IPS-20b (cell line): ENCODE measurements at regions not wholly inside any gene's neighbourhood (a gene's known extent, or its start where the extent isn't known, plus 50 kb on each side); places are given as distances from the start of the nearest gene placed in this dataset.
"Not testable (repeated sequence)": the region's sequence is repeated elsewhere in the genome, so short reads cannot be mapped to it uniquely, and the experiment has no call there.

Experiments used
- H3K27ac ChIP-seq: one replicate; pipeline ENCODE4 v1.5.1; 2013; ENCODE audit warnings: low read length
- H3K27me3 ChIP-seq: 2 replicates; pipeline ENCODE4 v1.6.1; 2013; ENCODE audit warnings: mild to moderate bottlenecking, low read length, inconsistent platforms; ENCODE audit not compliant: insufficient read depth
- H3K36me3 ChIP-seq: 2 replicates; pipeline ENCODE4 v1.6.1; 2013; ENCODE audit warnings: low read depth, mild to moderate bottlenecking, inconsistent platforms, low read length, moderate library complexity; ENCODE audit not compliant: insufficient read depth
- H3K4me1 ChIP-seq: 2 replicates; pipeline ENCODE4 v1.6.1; 2013; ENCODE audit warnings: mild to moderate bottlenecking, control low read depth, inconsistent platforms, low read length, moderate library complexity; ENCODE audit not compliant: insufficient read depth
- H3K4me3 ChIP-seq: 2 replicates; pipeline ENCODE4 v1.5.1; 2013; ENCODE audit warnings: mild to moderate bottlenecking, low read length, inconsistent platforms
- H3K9ac ChIP-seq: 2 replicates; pipeline ENCODE4 v1.6.1; 2013; ENCODE audit warnings: low read depth, mild to moderate bottlenecking, inconsistent platforms, low read length, moderate library complexity
- H3K9me3 ChIP-seq: 2 replicates; pipeline ENCODE4 v1.6.1; 2013; ENCODE audit warnings: mild to moderate bottlenecking, low read depth, low read length, inconsistent platforms; ENCODE audit not compliant: insufficient read depth

- H3K27me3 ChIP-seq, result no peaks in the 10 kb centered on the region
- H3K9ac ChIP-seq, result no peak overlapping the region
- H3K9me3 ChIP-seq, result peaks cover 59% of the 10 kb centered on the region
- no peaks in the 10 kb centered on the region for H3K4me1 ChIP-seq
- H3K4me3 ChIP-seq, result no peak overlapping the region
- H3K27ac ChIP-seq, result no peak overlapping the region
- H3K36me3 ChIP-seq, result peaks cover 100% of the 10 kb centered on the region
These were observed 140.4 kb downstream of the SNRPN start for GRCh38 chr15:25095179-25095578.

DNA sequence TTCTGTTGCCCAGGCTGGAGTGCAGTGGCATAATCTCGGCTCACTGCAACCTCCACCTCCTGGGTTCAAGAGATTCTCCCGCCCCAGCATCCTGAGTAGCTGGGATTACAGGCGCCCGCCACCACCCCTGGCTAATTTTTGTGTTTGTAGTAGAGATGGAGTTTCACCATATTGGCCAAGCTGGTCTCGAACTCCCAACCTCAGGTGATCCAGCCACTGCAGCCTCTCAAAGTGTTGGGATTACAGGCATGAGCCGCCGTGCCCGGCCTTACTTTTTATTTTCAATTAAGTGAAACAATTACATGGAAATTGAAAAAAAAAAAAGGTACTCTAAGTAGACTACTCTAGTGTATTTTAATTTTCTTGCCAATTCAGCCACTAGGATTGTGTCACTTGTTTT lies 145.2 kb downstream of the SNRPN start:
- not testable (repeated sequence) for H3K27ac ChIP-seq, H3K4me3 ChIP-seq
- H3K36me3 ChIP-seq, result peaks cover 97% of the 10 kb centered on the region

GRCh38 chr15:25106209-25106608 lies 151.4 kb downstream of the SNRPN start:
- Histone ChIP-seq H3K36me3 (peaks cover 97% of the 10 kb centered on the region), H3K27ac (no peak overlapping the region), H3K4me1 (no peaks in the 10 kb centered on the region), H3K27me3 (no peaks in the 10 kb centered on the region), H3K9ac (no peak overlapping the region), H3K9me3 (peaks cover 36% of the 10 kb centered on the region), H3K4me3 (no peak overlapping the region)

More for the DNA sequence above, 145.2 kb downstream of the SNRPN start:
- not testable (repeated sequence) for H3K9ac ChIP-seq, H3K4me1 ChIP-seq, H3K27me3 ChIP-seq
- H3K9me3 ChIP-seq, result peaks cover 33% of the 10 kb centered on the region

GRCh38 chr15:25133804-25134203 lies 179.0 kb downstream of the SNRPN start:
- Histone ChIP-seq H3K27me3 (no peaks in the 10 kb centered on the region), H3K4me3 (no peak overlapping the region; the same call in 1 of the 2 replicates), H3K9me3 (peaks cover 10% of the 10 kb centered on the region), H3K36me3 (peaks cover 13% of the 10 kb centered on the region; the same call in 1 of the 2 replicates), H3K4me1 (no peaks in the 10 kb centered on the region), H3K9ac (no peak overlapping the region), H3K27ac (no peak overlapping the region)

DNA sequence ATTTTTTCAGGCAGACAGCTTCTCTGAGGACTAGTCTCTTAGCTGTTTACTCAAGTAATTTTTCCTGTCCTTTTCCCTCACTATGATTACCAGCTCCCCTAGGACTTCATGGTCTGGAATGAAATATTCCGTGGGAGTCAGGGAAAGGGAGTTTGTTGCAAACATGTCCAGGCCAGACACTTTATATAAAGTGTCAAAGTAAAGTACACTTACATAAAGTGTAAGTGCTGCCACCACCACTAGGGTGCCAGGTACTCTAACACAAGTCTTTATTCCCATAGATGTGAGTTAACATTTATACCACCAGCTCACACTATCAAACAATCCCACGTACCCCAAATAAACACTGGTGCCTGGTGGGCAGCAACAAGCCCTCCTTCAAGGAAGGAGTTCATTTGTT lies 179.8 kb downstream of the SNRPN start:
- H3K36me3 ChIP-seq, result peaks cover 7% of the 10 kb centered on the region; the same call in 1 of the 2 replicates
- no peak overlapping the region for H3K4me3 ChIP-seq
- no peak overlapping the region for H3K27ac ChIP-seq
- no peaks in the 10 kb centered on the region for H3K27me3 ChIP-seq
- H3K9me3 ChIP-seq, result peaks cover 9% of the 10 kb centered on the region
- no peak overlapping the region for H3K9ac ChIP-seq
- no peaks in the 10 kb centered on the region for H3K4me1 ChIP-seq

DNA sequence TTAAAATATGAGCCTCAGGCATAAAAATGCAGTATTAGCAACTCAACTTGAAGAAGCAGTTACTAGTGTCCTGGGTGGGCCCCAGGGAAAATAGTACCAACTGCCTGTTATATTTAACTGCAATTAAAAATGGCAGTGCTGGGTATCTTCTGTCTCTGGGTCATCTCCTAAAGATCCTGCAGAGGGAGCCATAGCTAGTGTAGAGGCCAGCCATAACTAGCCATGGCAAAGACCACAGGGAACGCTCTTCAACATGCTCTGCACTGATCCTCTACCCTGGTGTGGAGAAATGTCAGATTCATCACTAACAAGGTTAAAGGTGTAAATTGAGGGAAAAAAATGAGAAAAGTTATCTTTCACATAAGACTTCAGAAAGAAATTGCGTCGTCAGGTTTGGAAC lies 181.3 kb downstream of the SNRPN start:
- H3K36me3 ChIP-seq, result peaks cover 4% of the 10 kb centered on the region; the same call in 1 of the 2 replicates
- H3K9ac ChIP-seq, result no peak overlapping the region
- no peaks in the 10 kb centered on the region for H3K27me3 ChIP-seq
- H3K4me3 ChIP-seq, result no peak overlapping the region
- H3K27ac ChIP-seq, result no peak overlapping the region
- peaks cover 7% of the 10 kb centered on the region for H3K9me3 ChIP-seq
- no peaks in the 10 kb centered on the region for H3K4me1 ChIP-seq

- no peak overlapping the region for H3K4me3 ChIP-seq
- H3K9me3 ChIP-seq, result peaks cover 7% of the 10 kb centered on the region
These were observed 182.2 kb downstream of the SNRPN start for GRCh38 chr15:25137013-25137412.

DNA sequence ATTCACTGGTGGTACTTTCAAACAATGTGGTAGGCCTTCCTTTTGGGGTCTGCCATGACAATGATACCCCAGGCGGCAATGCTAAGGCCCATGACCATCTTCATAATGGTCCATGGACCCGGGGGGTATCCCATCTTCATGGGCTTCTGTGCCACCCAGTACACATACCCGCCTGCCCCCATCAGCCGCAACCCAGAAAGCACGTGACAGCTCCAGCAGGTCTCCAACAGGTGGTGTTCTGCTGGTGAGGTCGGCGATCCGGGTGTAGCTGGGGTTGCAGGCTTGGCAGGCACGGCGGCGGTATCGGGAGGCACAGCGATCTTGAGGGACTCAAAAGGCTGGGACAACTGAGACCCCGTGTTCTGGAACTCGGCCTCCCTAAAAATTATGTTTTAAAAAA lies 214.5 kb downstream of the SNRPN start:
- H3K27ac ChIP-seq, result no peak overlapping the region
- H3K36me3 ChIP-seq, result no peaks in the 10 kb centered on the region
- no peaks in the 10 kb centered on the region for H3K4me1 ChIP-seq
- no peak overlapping the region for H3K4me3 ChIP-seq
- H3K27me3 ChIP-seq, result no peaks in the 10 kb centered on the region
- peaks cover 53% of the 10 kb centered on the region for H3K9me3 ChIP-seq
- no peak overlapping the region for H3K9ac ChIP-seq

More at GRCh38 chr15:25137013-25137412, 182.2 kb downstream of the SNRPN start:
- H3K4me1 ChIP-seq, result no peaks in the 10 kb centered on the region
- H3K27ac ChIP-seq, result no peak overlapping the region
- H3K27me3 ChIP-seq, result no peaks in the 10 kb centered on the region
- H3K36me3 ChIP-seq, result no peaks in the 10 kb centered on the region
- H3K9ac ChIP-seq, result no peak overlapping the region

DNA sequence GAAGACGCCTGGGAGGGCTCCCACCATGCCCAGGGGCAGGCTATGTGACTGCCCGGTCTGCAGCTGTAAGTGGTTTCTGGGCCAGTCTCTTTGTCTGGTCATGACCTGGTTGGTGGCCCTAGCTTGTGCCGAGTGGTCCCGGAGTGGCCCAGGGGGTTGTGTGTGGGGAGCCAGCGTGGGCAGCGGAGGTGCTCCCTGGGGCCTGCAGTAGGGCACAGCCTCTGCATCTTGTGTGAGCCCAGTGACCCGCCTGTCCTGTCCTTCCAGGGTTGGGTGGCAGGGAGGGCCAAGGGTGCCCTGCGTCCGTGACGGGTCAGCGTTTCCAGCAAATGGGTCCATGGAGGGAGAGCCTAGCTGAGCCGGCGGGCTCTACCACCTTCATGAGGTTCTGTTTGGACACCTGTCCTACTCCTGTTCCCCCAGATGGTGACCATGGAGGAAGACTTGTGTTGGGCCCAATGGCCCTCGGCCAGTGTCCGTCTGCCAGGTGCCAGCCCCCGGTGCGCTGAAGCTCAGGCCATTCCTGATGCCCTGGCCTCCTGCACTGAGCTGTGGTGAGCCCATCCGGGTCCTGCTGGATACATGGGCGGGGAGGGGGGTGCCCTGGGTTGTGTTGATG lies 215.4 kb downstream of the SNRPN start:
- no peaks in the 10 kb centered on the region for H3K4me1 ChIP-seq
- H3K9me3 ChIP-seq, result peaks cover 56% of the 10 kb centered on the region
- H3K27ac ChIP-seq, result no peak overlapping the region
- H3K4me3 ChIP-seq, result no peak overlapping the region
- H3K9ac ChIP-seq, result no peak overlapping the region
- no peaks in the 10 kb centered on the region for H3K36me3 ChIP-seq
- no peaks in the 10 kb centered on the region for H3K27me3 ChIP-seq

GRCh38 chr15:25170781-25171110 lies 216.0 kb downstream of the SNRPN start:
- Histone ChIP-seq H3K27me3 (no peaks in the 10 kb centered on the region), H3K4me1 (no peaks in the 10 kb centered on the region), H3K9ac (no peak overlapping the region), H3K36me3 (no peaks in the 10 kb centered on the region), H3K4me3 (no peak overlapping the region), H3K9me3 (peaks cover 60% of the 10 kb centered on the region), H3K27ac (no peak overlapping the region)

DNA sequence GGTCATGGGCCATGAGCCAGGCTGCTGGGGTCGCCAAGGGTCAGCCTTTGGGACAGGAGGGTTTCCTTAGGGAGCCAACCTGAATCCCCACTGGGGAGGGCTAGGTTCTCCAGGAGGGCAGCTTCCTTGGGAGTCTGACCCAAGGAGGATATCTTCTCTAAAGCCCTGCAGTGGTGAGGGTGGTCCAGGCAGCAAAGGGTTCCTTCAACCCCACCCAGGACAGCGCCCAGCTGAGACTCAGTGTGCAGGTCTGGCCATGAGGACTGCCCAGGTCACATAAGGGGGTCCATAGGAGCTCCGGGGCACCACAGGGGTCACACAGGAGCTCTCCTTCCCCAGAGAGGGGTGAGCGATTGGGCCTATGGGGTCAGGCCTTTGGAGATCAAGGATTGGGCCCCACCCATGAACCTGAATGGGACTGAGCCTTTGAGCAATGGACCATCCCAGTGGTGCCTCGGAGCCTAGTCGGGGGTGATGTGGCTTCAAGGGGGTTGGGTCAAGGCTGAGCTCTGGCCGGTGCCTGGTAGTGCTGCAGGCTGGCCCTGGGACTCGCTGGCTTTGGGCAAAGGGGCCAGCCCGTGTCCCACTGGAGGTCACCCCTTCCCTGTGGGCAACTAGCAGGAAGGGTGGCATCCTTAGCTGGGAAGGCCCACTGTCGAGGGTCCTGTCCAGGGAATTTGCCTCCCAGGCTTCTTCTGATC lies 216.5 kb downstream of the SNRPN start:
- Histone ChIP-seq H3K4me1 (no peaks in the 10 kb centered on the region), H3K36me3 (no peaks in the 10 kb centered on the region), H3K9ac (no peak overlapping the region), H3K9me3 (peaks cover 66% of the 10 kb centered on the region), H3K4me3 (no peak overlapping the region), H3K27me3 (no peaks in the 10 kb centered on the region), H3K27ac (no peak overlapping the region)
